Psoas muscle (tissue), 7 donors: ENCODE measurements at regions not wholly inside any gene's neighbourhood (a gene's known extent, or its start where the extent isn't known, plus 50 kb on each side); places are given as distances from the start of the nearest gene placed in this dataset.

ENCODE experiments used
- ATAC-seq, 4 donors: fragments of 200-7000 bp; cut with Tn5 transposase; one replicate each; pipeline ENCODE4 v1.9.1; 2020; ENCODE audit warnings: moderate library complexity in 3 of 4, mild to moderate bottlenecking in 2 of 4
- DNase-seq, 2 donors: peaks; one replicate each; pipeline ENCODE4 v3.0.0-alpha.2; 2020
- H3K27ac ChIP-seq: fragments of 200-600 bp; one replicate; pipeline ENCODE4 v1.8.0; 2022
- H3K27me3 ChIP-seq, 3 donors: fragments of 200-600 bp in 1 of 3; one replicate each; pipeline versions ENCODE4 v1.6.1 to v1.8.0; 2013 to 2022; ENCODE audit warnings: low read length in 2 of 3, mild to moderate bottlenecking in 2 of 3, moderate library complexity in 1 of 3; ENCODE audit not compliant: insufficient read depth in 3 of 3
- H3K36me3 ChIP-seq, 2 donors: fragments of 200-600 bp in 1 of 2; one replicate each; pipeline versions ENCODE4 v1.6.1 to v1.8.0; 2013 to 2022; ENCODE audit warnings: low read depth in 1 of 2, mild to moderate bottlenecking in 1 of 2, moderate library complexity in 1 of 2; ENCODE audit not compliant: insufficient read depth in 1 of 2
- H3K4me1 ChIP-seq: fragments of 200-600 bp; one replicate; pipeline ENCODE4 v1.8.0; 2022
- H3K4me3 ChIP-seq: fragments of 200-600 bp; one replicate; pipeline ENCODE4 v1.8.0; 2022; ENCODE audit warnings: mild to moderate bottlenecking
- H3K9me3 ChIP-seq: fragments of 200-600 bp; one replicate; pipeline ENCODE4 v1.8.0; 2022
- WGBS, 3 donors: extraction: QIAGEN DNeasy Blood & Tissue Kit; methylation state at CpG; one replicate each; pipeline versions ENCODE4 v1.1.6 to v1.1.7; 2013; 5-methylcytosine and 5-hydroxymethylcytosine counted together
- intact Hi-C, 2 donors: fragments of 100-400 bp; cut with DNase I; formaldehyde crosslinking; loops; one replicate each; pipeline versions ENCODE4 v1.11.0 to v1.14.2; 2022
- TF ChIP-seq, protein P1 (sequence below): fragments of 200-600 bp; IDR thresholded peaks from one replicate; pipeline ENCODE4 v1.8.0; 2022; ENCODE audit warnings: antibody characterized with exemption
- donor health status: healthy with polysubstance abuse.
- donor health status: DM: no; HTN: no; CAD: no; lungs with moderate emphysema.
- donor health status: Bipolar disorder and iron deficiency.
- donor health status: healthy.
- donor health status: DM: yes; HTN: yes; CAD: no.
- donor health status: DM: no; HTN: no; CAD: no.
- donor health status: DM: yes; HTN: yes; CAD: no.

DNA sequence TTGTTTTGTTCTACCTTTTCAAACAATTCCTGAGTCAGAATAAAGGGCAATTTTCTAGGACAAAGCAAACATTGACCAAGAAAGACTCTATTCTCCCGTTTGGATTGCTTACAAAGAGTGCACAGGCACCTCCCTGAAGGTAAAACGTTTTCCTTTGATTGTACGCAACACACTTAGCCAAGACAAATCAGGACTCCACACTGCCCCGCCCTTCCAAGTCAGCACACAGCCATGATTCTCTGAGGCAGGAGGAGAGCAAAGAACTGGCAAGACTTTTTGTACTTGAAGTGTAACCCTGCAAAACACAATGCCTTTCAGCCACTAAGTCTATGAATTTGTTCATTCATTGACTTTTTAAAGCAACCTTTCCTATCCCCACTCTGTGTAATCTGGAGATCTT lies 85.0 kb upstream of the FAM180A start:
- intact Hi-C loops = no loop called here
- Histone ChIP-seq H3K4me1 (no peaks in the 10 kb centered on the region), H3K9me3 (no peaks in the 10 kb centered on the region), H3K27me3 (no peaks in the 10 kb centered on the region), H3K27ac (no peak overlapping the region), H3K4me3 (no peak overlapping the region), H3K36me3 (no peaks in the 10 kb centered on the region)
- ATAC-seq = no peak
- WGBS, 3 donors = 48 to 53% (median 51%) methylated on average over 4 of the region's 4 CpGs
- no peak for DNase-seq
- TF ChIP-seq, protein P1, sequence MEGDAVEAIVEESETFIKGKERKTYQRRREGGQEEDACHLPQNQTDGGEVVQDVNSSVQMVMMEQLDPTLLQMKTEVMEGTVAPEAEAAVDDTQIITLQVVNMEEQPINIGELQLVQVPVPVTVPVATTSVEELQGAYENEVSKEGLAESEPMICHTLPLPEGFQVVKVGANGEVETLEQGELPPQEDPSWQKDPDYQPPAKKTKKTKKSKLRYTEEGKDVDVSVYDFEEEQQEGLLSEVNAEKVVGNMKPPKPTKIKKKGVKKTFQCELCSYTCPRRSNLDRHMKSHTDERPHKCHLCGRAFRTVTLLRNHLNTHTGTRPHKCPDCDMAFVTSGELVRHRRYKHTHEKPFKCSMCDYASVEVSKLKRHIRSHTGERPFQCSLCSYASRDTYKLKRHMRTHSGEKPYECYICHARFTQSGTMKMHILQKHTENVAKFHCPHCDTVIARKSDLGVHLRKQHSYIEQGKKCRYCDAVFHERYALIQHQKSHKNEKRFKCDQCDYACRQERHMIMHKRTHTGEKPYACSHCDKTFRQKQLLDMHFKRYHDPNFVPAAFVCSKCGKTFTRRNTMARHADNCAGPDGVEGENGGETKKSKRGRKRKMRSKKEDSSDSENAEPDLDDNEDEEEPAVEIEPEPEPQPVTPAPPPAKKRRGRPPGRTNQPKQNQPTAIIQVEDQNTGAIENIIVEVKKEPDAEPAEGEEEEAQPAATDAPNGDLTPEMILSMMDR = no peak

DNA sequence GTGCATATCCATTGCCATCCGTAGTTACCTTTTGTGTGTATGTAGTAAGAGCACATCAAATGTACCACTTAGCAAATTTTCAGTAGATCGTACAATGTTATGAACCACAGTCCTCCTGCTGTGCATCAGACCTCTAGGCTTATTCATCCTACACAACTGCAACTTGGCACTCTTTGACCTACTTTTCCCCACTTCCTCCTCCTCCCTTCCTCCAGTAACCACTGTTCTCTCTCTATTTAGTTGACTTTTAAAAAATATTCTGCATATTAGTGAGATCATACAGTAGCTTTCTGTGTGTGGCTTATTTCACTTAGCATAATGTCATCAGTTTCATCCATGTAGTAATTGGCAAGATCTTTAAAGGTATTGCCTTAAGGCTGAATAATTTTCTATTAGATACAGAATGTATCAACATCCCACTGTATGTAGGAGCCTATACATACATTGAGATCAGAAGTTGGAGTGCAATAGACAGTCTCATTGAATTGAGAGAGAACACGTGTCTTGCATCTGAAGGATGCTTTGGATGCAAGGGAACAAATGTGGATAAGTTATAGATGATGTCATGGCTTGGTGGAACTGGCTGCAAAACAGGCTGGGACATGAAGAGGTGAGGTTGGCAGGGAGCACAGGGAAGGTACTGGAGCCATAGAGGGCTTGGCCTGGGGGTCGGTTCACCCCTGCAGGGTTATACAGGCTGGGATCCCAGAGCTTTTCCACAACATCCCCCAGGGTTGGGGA lies 83.0 kb upstream of the FAM180A start:
- intact Hi-C loops = no loop called here
- Histone ChIP-seq H3K9me3 (no peaks in the 10 kb centered on the region), H3K4me3 (no peak overlapping the region), H3K36me3 (no peaks in the 10 kb centered on the region), H3K4me1 (no peaks in the 10 kb centered on the region), H3K27me3 (no peaks in the 10 kb centered on the region), H3K27ac (no peak overlapping the region)
- TF ChIP-seq, protein P1 = no peak
- ATAC-seq (no peak), DNase-seq (no peak)
- 63 to 77% (median 70%) methylated on average over 4 of the region's 4 CpGs for WGBS, 3 donors

DNA sequence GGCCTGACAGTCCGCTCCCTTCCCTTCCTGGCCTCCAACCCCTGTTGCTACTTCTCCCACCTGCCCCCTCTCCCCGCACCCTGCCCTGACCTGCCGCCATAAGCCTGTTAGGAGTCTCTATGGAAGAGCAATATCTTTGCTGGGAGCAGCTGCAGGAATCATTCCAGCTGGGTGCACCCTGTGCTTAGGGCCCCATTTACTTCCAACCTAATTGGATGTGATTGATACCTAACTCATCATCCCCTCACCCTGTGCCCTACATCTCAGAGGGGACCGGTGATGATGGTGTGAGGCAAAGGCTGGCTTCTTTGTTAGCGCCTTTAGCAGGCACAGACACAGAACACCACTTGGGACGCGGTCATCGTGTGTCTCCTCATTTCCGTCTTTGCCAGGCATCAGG lies 80.0 kb upstream of the FAM180A start:
- no peaks in the 10 kb centered on the region for H3K27me3 ChIP-seq
- DNase-seq (no peak), ATAC-seq (no peak)
- intact Hi-C loops = no loop called here
- H3K4me1 ChIP-seq = no peaks in the 10 kb centered on the region
- TF ChIP-seq, protein P1 = no peak
- 84 to 91% (median 85%) methylated on average over 9 of the region's 9 CpGs for WGBS, 3 donors
- no peak overlapping the region for H3K4me3 ChIP-seq
- H3K9me3 ChIP-seq = no peaks in the 10 kb centered on the region
- no peak overlapping the region for H3K27ac ChIP-seq
- no peaks in the 10 kb centered on the region for H3K36me3 ChIP-seq

DNA sequence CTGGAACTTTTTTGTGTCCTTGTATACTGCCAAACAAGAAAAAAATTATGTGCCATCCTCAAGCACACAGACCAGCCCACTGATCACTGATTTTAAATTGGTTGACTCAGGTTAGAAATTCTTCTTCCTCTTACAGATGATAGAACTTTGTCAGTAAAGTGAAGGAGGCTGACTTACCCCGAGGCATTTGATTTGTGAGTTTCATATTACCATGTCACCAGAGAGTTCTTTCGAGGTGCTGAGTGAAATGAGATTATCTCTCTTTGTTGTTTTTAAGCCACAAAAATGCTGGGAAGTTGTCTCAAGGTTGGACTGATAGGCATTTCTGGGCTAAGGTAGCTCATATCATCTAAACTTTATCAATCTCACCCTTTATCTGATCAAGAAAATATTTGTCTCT lies 78.8 kb upstream of the FAM180A start:
- ATAC-seq (no peak), DNase-seq (no peak)
- no peaks in the 10 kb centered on the region for H3K27me3 ChIP-seq
- no peak overlapping the region for H3K27ac ChIP-seq
- intact Hi-C loops = no loop called here
- no peaks in the 10 kb centered on the region for H3K9me3 ChIP-seq
- no peaks in the 10 kb centered on the region for H3K4me1 ChIP-seq
- H3K4me3 ChIP-seq = no peak overlapping the region
- 23 to 46% (median 27%) methylated on average over 2 of the region's 2 CpGs for WGBS, 3 donors
- TF ChIP-seq, protein P1 = no peak
- H3K36me3 ChIP-seq = no peaks in the 10 kb centered on the region

DNA sequence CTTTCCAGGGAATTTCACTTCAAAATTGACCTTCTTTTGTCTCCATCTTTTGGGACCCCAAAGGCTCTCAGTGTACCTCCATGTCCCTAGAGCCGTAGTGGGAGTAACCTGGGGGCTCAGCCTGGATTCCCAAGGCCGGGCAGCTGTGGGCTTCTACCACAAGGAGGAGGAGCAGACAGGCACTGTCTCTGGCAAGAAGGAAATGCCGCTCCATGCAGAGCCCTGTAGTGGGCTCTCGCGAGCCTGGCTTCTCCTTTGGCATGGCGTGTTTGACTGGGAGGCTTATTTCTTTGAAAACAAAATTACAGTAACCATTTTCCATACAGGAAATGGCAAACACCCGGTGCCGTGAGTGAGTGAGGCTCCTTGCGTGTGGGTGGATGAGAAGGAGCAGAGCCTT lies 76.8 kb upstream of the FAM180A start:
- ATAC-seq (no peak), DNase-seq (no peak)
- no peaks in the 10 kb centered on the region for H3K4me1 ChIP-seq
- no peaks in the 10 kb centered on the region for H3K36me3 ChIP-seq
- TF ChIP-seq, protein P1 = no peak
- H3K27ac ChIP-seq = no peak overlapping the region
- H3K9me3 ChIP-seq = no peaks in the 10 kb centered on the region
- intact Hi-C loops = no loop called here
- H3K27me3 ChIP-seq = no peaks in the 10 kb centered on the region
- 75 to 84% (median 84%) methylated on average over 9 of the region's 9 CpGs for WGBS, 3 donors
- H3K4me3 ChIP-seq = no peak overlapping the region
